Inferior parietal cortex (tissue), 1 donor: ENCODE measurements at regions not wholly inside any gene's neighbourhood (a gene's known extent, or its start where the extent isn't known, plus 50 kb on each side); places are given as distances from the start of the nearest gene placed in this dataset.
"Not testable (repeated sequence)": the region's sequence is repeated elsewhere in the genome, so short reads cannot be mapped to it uniquely, and the experiment has no call there.

Experiments
- DNase-seq: peaks from one replicate; pipeline ENCODE4 v3.0.0-alpha.2; 2016; ENCODE audit errors: extremely low spot score

DNA sequence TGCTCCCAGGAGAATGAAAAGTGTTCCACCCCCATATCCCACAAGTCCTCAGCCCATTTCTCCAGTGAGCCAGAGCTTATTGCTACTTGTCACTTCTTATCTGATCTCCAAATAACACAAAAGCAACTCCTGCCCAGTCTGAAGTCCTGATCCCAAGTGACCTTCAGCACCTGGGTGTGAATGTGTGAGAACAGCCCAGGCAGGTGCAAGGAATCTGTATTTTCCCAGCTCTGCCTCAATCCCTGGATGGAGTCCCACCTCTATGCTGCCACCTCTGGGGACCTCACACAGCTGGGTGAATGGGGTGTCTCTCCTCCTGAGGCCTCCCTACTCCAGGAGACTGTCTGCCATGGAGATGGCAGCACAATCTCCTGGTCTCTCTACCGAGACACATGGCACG, 402.4 kb upstream of the PROX1 start:
- no peak for DNase-seq

DNA sequence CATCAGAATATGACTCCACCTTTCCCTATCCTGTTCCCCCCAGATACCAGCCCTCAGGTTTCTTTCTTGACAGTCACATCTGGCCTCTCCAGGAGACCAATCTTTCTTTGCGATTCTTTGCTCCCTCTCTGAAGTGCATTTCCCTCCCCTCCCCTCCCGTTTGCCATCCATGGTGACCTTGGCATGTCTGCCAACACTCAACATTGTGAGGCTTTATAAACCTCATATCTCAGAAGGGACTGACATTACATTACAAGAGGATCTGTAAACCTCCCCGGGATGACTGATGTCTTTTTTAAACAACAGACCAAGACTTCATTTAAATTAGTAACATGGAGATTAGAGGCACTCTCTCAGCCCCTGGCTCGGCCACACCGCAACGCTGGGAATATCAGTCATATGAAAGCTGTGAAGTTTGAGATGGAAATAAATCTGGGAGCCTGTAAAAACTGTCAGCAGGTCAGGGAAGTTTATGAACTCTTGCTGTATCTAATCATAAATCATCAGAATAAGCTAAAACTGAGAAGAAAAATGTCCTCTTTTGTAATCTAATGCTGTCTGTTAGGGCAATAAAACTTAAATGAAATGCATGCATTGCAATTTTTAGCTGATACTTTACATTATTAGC, 401.7 kb upstream of the PROX1 start:
- DNase-seq: no peak

DNA sequence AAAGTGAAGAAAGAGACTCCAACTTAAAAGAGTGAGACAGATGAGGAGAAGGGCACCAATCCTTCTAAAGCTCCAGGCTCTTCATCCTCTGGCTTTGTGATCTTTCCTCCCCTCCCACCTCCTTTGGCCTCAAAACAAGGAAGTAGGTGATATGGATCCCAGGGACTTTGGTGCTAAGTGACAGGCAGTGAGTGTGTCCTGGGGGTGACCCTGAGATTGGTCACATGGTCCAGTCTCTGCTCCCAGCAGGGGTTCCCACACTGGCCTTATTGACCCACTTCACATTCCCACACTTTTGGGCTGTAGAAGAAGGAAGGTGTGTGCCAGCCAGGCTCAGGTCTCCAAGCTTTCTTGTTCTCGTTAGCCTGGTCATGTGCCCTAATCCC, 401.2 kb upstream of the PROX1 start:
- no peak for DNase-seq

DNA sequence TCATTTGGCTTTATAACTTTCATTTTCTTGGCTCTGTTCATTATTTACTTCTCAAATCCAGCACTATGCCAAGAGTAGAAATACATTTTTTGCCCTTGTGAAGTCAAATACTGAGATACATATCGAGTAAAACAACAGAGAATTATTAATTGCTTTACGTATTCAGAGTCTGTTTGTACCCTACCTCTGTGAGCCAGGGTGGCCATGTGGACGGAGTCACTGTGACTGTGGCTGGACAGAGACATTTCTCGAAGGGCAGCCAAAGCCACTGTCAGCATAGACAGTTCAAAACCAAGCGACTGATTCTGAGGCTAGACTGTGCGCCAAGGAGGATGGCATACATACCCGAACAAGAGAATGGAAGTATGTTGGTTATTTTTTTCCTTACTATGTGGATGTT, 391.0 kb upstream of the PROX1 start:
- DNase-seq: no peak

DNA sequence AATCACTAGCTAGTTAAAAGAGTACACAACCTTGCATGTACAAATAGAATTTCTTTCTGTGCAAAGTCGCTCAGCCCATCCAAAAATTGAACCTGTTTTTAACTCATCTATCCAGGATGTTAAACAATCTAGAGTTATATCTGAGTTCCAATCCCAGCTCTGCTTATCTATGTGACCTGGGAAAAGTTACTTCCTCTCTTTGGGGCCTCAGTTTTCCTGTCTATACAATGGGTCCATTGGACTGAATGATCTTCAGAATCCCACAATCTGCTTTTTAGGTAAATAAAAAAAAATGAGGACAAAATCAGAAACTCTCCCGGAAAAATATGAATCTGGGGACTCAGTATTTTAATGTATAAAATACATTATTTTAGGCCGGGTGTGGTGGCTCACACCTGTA, 389.5 kb upstream of the PROX1 start:
- DNase-seq: no peak

DNA sequence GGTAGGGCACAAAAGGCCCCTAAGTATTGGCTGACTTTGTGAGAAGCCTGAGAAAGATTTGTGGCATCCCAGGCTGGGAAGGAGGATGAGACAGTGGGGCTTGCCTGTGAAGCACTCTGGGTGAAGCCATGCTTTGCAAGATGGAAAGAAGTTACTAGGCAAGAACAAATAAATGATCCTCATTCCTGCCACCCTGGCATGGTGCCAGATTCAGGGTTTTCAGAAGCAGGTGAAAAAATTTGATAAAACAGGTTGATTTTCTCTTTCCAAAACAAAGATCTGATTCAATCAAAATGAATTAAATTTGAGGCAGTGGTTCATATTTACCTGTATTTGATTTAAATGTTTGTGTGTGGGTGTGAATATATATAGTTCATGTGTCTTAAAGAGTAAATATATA, 386.9 kb upstream of the PROX1 start:
- no peak for DNase-seq

DNA sequence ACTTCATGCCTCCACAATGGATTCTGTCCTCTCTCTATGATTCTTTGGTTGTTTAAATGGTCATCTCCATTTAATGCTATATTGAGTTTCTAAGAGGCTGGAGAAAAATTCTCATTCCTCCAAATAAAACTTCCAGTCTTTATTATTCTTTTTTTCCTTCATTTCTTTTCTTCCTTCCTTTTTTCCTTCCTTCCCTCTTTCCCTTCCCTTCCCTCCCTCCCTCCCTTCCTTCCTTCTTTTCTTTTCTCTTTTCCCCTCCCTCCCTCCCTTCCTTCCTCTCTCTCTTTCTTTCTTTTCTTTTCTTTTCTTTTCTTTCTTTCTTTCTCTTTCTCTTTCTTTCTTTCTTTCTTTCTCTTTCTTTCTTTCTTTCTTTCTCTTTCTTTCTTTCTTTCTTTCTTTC, 386.1 kb upstream of the PROX1 start:
- DNase-seq: not testable (repeated sequence)

DNA sequence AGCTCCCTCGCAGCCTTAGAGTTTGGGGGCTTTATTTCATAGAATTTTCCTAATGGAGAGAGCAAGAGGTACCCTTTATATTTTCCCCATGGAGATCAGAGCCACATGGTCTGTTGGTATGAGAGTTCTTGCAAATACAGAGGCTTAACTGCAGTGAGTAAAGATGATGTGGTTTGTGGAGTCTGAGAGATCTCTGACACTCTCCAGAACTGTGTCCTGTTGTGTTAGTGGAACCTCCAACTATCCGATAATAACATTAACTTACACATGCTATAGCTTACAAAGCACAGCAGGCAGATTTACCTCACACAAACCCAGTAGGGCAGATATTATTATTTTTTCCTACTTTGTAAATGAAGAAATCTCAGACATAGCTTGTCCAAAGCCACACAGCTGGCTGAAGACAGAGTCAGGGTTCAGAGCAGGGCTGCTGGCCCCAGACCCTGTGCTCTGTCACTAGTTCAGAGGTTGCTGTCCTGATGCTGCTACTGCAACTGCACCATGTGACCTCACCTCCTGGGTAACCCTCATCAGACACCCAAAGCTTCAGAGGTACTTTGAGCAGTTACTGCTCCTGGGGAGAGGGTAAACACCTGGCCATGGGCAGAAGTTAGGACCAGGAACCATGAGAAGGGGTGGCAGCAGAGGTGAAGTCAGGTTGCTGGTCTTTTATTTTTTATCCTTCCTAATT, 384.8 kb upstream of the PROX1 start:
- no peak for DNase-seq

DNA sequence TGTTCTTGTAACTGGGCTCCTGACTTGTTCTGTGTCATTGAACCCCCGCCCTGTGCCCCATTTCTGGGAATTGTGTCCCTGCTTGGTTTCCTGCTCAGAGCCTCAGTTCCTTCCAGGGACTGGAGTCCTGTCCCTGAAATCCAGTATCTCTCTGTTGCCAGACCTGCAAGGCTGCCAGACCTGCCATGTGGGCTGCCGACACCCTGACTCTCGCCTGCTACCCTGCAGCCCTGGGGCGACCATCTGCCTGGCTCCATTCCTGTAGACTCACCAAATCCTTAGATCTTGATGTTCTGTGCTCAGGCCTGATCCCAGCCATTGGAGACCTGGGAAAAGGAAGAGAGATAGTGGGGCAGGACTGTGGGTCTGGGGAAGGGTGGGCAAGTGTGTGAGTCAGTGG, 383.3 kb upstream of the PROX1 start:
- no peak for DNase-seq

DNA sequence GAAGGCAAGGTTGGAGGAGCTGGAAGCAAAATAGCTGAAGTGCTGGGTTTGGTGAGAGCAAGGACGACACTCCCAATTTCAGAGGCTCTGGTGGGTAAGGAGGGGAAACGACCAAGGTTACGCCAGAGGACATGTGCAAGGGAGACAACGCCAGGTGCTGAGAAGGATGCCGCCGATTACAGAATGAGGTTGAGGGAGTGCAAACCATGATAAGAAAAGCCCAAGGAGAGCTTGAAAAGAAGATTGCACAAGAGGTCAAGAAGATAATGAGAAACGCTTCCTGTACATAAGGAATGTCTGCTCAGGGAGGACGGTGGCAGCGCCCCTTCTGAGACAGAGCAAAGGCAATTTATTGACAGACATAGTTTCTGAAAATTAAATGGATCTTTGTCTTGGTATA, 382.0 kb upstream of the PROX1 start:
- DNase-seq: no peak

DNA sequence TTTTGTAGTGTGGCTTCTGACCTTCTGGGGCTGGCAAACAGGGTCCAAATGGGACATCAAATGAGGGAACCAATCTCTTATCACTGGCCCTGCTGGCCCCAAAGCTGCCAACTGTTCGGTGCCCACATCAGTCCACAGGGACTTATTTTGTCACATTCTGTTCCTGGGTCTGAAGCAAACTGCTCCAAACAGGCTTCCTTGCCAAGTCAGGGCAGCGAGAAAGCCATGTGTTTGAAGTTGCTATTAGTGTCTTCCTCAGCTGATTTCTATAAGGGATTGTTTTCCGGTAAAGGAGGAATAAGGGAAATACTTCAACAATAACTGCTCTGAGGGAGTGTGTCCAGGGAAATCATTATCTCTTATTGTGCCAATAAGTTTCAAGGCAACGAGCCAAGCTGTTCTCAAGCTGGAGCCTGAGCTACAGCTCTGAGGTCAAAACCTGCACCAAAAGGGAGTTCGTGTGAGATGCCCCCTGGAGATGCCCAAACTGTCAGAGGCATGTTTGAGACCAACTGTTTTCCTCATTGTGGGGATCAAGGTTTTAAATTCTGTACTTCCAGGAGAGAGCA, 381.4 kb upstream of the PROX1 start:
- no peak for DNase-seq

DNA sequence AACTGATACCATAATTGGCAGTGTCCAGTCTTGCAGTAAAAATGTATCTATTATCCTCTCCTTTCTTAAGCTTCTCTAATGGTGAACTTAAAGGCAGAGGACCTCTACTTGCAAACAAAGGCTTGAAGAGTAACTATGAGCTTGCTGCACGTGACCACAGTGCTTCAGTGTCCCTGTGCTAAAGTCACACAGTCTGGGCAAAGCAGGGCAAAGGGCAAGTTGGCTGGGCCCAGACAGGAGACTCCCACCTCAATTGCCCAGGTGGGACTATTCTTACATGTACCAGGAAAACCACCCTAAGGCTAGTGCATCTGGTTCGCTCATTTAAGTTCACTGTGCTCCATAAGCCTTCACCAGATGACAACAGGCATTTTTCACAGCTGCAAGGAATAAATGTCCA, 374.2 kb upstream of the PROX1 start:
- no peak for DNase-seq

DNA sequence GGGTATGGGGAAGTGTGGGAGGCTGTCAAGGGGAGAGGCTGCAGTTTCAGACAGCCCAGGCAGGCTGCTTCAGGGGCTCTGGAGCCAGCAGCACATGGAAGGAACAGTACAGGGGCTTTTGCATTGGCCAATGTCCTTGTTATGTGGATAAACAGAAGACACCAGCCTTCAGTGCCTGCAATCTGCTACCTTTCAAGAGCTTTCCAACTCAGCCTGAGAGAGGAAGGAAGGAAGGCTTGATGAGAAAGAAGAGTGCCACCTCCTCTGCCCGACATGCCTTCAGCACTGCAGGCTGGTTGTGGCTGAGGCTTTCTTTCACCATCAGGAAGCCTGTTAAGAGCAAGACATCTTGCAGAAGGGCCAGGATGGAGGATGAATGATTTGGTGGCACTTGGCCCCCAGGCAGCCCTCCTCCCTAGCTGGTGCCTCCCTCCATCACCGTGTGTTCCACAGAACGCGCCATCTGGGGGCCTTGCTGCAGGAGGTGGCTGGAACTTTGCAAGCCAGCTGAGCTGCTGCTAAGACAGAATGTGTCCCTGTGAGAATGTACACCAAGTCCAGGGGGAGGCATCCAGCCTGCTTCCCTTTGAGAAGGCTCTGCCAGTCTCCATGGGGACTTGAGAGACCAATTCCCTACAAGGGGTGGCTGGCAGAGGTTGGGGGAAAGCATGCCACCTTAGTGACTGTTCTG, 372.4 kb upstream of the PROX1 start:
- no peak for DNase-seq

DNA sequence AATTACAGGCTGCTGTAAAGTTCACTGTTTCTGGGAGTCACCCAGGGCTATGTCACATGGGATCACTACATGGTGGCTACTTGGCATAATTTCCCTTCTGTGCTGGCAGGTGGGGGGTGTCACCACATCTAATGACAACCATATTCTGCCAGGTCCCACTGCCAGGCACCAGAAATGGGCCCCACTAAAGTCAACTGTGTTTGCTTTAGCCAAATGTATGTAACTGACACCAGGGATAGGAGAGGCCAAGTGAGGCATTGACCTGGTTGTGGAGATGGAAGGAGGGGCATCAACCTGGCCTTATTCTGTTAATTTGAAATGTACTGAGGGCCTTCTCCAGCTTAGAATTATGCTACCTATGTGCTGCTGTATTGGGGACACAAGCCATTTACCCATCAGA, 370.6 kb upstream of the PROX1 start:
- DNase-seq: no peak

DNA sequence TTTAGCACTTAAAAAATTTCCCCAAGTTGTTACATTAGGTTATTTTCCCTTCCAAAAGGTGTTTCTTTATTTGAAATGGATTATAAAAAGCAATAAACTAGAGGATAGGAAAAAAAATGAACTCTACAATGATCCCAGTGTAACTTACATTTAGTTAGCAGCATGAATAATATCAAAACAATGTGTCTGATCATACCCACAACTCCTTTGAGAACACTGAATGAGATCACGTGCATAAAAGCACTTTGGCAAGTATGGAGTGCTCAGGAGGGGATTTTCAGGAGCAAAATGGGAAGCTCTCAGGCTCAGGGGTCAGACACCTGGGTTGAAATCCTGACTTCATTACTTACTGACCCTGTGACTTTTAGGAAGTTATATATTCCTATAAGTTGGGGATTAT, 369.7 kb upstream of the PROX1 start:
- DNase-seq: no peak

DNA sequence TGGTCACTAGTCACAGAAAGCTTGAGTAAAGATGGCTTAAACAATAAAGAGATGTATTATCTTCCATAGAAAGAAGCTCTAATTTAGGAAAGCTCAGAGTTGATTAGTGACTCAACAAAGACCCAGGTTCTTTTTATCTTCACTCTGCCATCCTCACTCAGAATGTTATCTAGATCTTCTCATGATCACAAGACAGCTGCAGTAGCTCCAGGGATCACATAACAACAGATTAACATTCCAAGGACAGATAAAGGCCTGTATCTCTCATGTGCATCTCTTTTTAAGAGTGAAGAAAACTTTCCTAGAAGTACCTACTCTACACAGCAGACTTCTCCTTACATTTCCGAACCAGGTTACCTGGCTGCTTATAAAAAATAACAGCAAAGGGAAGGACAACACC, 368.7 kb upstream of the PROX1 start:
- no peak for DNase-seq

DNA sequence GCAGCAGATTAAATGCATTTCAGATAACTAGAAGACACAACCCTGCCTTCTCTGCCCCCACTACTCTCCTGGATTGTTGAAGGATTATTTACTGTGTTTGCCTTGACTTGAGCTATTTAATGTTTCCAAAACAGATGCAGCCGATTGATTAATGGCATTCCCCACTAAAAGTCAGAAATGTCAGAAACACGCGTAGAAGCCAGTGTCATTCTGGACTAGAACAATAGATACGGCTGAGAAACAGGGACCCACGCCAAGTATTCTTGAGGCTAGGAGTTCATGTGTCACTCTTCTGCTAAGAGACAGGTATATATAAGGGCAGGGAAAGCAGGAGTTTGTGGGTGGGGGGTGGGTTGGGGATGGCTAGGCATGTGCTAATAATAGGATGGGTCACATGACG, 366.7 kb upstream of the PROX1 start:
- DNase-seq: no peak

DNA sequence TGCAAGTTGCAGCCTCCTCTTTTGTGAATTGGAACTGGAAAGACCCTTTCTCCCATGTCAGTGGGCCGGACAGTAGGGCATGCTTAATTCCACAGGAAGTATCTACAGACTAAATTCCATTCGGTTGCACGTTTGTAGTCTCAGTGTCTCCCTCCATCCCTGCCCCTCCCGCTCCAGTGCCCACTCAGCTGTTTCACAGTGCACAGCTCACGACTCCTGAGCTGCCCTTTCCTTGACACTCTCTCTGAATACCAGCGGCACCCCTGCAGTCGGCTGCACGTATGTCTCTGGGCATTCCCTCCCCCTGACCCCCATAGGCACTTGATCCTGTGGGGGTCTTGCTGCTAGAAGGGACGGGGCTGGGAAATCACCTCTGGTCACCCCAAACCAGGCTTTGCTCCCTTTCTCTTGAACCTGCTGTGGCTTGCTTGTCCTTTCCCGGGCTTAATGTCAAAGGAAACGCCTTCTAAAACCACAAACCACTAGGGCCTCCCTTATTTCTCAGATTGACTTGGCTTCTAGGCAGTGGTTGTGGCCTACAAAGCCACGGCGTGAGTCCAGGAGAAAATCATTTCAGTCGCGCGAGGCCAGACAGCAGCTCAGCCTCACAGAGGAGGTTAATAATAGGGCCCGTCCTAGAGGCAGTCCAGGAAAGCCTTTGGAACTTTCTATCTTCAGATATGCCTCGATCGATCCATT, 365.3 kb upstream of the PROX1 start:
- DNase-seq: no peak

DNA sequence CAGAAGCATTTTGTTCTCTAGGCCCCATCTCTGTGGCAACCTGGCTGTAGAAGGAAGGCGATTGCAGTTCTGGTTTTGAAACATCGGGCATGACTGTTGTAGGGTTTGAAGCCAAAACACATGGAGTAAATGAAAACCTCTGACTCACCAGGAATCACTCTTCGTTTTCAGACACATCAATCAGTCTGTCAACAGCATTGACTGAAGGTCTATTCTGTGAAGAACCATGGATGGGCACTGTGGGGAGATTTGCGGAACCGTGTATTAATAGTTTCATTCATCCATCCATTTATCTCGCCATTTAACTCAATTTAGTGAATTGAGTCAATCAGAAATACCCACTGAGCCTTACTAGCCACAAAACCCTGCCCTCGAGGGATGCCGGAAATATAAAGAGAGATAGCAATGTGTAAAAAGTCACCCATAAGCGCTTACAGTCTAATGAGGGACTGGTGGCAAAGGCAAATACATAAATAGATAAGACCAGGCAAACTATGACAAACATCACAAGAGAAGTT, 364.6 kb upstream of the PROX1 start:
- no peak for DNase-seq

DNA sequence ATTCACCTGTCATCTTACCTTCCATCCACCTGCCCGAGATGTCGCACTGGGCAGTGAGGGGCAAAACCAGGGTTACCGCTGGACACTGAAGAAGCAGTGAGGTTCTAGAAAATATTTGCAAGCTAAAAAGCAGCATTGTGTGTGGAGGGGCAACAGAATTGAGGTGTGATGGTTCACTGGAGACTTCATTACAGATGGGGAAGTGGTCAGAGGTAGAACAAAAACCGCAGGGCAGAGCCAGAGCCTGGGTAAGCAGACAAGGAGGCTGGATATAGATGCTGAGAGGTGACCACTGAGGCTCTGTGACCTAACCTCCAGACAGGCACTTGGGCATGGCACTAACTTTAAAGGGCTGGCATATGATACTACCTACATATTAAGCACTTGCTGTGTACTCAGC, 363.9 kb upstream of the PROX1 start:
- no peak for DNase-seq

DNA sequence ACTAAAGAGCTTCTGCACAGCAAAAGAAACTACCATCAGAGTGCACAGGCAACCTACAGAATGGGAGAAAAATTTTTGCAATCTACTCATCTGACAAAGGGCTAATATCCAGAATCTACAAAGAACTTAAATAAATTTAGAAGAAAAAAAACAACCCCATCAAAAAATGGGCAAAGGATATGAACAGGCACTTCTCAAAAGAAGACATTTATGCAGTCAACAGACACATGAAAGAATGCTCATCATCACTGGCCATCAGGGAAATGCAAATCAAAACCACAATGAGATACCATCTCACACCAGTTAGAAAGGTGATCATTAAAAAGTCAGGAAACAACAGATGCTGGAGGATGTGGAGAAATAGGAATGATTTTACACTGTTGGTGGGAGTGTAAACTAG, 351.0 kb upstream of the PROX1 start:
- not testable (repeated sequence) for DNase-seq

DNA sequence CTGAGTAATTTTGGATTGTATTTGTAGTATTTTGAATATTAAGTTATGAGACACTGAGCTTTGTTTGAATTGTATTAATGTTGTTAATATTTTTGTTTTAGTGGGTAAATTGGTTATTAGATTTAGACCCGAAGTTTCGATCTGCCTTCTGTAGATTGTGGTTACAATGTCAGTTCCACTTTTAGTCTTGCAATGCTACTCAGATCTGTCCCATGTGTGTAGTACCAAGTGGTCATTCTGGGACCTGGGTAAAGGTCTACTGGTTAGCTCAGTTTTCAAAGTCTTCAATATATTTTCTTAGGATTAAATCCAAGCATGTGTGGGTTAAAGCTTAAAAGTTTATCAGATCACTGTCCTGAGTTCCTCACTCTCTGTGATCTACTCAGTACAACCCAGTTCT, 346.5 kb upstream of the PROX1 start:
- DNase-seq: no peak
